Right hindlimb (tissue), 1 donor: ENCODE measurements at regions not wholly inside any gene's neighbourhood (a gene's known extent, or its start where the extent isn't known, plus 50 kb on each side); places are given as distances from the start of the nearest gene placed in this dataset.

ENCODE experiments used
- DNase-seq: peaks from one replicate; pipeline ENCODE4 v3.0.0-alpha.2; 2018

DNA sequence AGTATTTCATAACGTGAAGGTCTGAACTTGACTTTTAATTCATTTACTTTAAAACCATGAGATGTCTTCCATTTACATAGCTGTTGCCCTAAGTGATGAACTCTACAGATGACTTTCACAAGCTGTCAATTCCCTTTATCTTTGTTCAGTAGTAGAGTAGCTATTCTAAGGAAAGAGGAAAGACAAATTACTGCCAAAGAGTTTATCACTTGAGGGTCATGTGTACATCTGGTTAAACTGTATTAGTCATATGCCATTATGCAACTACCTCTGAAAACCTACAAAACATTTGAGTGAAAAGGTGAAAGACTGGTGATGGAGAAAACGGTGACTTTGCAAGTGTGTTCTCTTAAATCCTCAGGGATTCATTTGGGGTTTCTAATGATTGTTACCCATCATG is 763.9 kb downstream of the TMEM182 start:
- DNase-seq = no peak

- DNase-seq = no peak
Measured at GRCh38 chr2:103526757-103527156, 764.9 kb downstream of the TMEM182 start.

GRCh38 chr2:103527278-103527677 is 765.4 kb downstream of the TMEM182 start:
- no peak for DNase-seq

DNA sequence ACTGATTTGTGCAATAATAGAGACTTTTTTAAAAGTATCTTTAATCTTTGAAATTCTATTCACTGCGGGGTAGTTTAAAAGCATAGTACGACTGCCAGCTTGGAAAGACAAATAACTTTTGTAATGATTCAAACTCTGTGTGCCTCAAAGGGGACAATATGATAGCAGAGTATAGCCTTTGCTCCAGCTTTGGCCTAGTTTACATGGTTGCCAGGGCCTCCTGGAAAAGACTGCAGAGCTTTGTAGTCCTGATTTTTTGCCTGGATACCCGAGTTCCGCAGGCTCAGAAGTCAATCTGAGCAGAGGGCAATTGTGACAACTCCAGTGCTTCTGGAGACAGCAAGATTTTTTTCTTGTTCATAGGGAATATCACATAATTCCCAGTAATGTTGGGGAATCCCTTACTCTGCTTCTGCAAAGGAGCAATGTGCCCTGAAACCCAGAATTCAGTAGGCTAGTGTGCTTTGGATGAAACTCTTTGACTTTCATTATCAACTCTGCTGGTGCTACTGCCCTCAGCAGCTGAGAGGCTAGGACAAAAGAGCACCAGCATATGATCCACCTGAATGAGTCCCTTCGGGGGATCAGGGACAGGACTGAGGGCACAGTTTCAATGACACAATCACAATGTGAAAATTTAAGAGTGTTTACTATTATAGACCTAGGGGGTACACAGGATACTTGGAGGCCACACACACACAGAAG is 768.1 kb downstream of the TMEM182 start:
- no peak for DNase-seq

DNA sequence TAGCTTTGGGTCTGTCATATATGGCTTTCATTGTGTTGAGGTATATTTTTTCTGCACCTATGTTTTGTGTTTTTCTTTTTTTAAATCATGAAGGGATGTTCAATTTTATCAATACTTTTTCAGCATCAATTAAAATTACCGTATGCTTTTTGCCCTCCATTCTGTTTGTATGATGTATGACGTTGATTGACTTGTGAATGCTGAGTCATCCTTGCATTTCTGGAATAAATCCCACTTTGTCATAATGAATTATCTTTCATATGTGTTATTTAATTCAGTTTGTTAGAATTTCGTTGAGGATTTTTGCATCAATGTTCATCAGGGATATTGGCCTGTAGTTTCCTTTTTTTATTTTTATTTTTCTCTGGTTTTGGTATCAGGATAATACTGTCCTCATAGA is 790.9 kb downstream of the TMEM182 start:
- no peak for DNase-seq

DNA sequence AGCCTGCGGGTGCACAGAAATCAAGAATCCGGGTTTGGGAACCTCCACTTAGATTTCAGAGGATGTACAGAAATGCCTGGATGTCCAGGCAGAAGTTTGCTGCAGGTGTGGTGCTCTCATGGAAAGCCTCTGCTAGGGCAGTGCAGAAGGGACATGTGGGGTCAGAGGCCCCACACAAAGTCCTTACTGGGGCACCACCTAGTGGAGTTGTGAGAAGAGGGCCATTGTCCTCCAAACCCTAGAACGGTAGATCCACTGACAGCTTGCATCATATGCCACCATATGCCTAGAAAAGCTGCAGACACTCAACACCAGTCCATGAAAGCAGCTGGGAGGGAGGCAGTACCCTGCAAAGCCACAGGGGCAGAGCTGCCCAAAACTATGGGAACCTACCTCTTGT is 833.0 kb downstream of the TMEM182 start:
- DNase-seq = no peak

DNA sequence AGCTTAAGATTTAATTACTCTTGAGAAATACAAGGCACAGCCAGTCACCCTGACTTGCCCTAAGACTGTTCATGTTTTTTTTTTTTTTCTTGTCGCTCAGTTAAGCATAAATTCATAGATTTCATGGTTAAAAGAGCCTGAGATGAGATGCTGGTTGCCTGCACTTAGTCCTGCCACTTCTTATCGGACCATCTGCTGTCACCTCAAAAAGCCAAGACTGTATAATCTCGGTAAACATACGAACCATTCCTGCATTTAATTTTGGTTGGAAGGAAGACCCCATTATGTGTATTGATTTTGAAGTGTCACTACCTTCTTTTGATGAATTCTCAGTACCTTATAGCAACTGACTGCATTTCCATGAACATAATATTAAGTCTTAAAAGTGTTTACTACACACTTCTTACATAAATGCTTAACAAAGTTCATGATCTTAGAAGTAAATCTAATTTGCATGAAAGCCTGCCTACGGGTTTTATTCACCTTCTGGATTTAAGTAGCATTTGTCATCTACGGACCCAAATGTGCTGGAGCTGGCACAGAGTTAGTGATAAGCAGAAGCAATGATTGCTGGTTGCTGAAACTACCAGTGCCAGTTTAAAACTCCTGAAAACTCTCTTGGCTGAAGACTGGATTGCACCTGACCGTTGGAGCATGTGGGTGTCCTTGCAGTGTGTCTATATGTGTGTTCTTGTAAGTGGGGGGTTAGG is 843.4 kb downstream of the TMEM182 start:
- DNase-seq = no peak

DNA sequence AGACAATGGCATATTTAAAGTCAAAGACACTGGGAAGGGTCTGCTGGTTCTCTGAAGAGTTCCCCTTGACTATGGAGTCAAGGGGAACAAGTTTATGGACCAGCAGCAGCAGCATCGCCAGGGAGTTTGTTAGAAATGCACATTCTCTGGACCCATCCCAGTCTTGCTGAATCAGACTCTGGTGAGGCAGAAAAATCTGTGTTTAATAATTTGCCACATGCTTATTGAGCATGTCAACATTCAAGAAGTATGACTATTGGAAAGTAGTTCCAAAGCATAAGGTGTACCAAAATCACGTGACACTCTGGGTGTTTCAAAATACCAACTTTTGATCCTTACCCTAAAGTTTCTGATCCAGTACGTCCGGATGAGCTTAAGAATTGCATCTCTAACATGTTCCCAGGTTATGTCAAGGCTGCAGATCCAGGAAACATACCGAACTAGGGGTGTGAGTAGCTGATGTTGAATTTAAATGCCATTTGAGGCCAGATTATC is 853.8 kb downstream of the TMEM182 start:
- DNase-seq = no peak

DNA sequence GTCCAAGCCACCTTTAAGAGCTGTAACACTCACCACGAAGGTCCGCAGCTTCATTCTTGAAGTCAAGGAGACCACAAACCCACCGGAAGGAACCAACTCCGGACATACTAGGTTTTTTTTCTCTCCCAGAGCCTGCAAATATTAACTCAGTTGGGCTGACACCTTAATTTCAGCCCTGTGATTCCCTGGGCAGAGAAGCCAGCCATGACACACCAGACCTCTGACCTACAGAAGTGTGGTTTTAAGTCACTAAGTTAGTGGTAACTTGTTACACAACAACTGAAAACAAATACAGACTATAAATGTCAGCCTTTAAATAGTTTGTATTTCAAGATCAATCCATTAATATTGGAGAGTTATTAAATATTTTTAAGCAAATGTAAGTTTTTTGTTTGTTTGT is 855.1 kb downstream of the TMEM182 start:
- DNase-seq = no peak

DNA sequence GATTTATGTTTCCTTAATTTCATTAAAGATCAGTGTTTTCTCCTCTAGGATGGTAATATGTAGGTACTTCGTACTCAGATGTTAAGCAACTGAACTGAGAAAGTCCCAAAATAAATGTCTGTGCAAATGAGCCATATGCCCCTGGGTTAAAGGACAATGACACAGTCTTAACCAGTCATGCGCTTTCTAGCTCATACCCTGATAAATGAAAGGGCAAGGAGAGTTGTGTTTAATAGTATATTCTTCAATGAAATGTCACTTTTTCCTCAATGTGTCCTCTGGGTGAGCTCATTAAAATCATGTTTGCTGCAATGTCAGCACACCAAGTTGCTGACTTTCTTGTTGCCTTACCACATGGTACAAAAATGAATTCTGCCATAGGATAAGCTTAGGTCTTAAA is 856.3 kb downstream of the TMEM182 start:
- DNase-seq = no peak

DNA sequence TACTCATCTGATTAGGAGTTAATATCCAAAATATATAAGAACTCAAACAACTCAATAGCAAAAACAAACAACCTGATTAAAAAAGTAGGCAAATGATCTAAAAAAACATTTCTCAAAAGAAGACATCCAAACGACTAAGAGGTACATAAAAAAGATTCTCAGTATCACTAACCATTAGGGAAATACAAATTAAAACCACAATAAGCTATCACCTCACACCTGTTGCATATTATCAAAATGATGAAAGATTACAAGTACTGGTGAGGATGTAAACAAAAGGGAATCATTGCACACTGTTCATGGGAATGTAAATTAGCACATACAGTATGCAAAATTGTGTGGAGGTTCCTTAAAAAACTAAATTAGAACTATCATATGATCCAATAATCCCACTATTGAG is 865.5 kb downstream of the TMEM182 start:
- no peak for DNase-seq

- DNase-seq = no peak
Measured at GRCh38 chr2:103638978-103639377, 877.1 kb downstream of the TMEM182 start.

DNA sequence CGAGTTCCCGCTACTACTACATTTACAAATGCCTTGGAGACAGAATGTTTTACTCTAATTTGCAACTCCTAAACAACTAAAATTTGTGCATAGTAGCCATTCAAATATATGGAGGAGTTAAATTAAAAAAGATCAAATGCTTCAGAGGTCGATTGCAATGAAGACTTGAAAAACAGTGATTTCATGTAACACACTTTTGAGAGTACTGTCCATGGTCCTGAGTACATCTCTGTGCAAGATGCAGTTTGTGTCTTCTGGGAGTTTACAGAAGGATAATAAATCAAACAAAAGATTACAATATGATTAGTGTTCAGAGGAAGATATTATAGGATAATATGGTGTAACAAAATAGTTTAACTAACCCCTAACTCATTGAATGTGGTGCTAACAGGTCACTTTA is 894.7 kb downstream of the TMEM182 start:
- DNase-seq = no peak

- DNase-seq = no peak
Measured at GRCh38 chr2:103660519-103660918, 898.7 kb downstream of the TMEM182 start.

- no peak for DNase-seq
Measured at GRCh38 chr2:103660947-103661346, 899.1 kb downstream of the TMEM182 start.

DNA sequence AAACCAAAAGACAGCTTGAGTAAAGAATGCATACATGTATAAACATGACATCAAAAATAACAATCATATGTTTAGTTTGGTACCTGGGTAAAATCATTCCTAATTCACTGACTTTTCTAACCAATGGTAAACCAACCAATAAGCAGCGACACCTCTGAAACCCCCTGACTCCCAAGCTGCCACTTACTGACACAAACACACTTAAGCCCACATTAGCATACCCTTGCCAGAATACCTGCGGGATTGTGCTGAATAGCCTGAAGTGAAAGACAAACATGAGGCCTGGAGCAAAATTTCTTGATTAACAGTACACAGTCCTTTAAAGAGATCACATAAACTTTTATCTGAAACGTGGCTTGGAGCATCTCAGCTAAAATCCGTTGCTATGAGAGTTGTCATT is 902.9 kb downstream of the TMEM182 start:
- DNase-seq = no peak

DNA sequence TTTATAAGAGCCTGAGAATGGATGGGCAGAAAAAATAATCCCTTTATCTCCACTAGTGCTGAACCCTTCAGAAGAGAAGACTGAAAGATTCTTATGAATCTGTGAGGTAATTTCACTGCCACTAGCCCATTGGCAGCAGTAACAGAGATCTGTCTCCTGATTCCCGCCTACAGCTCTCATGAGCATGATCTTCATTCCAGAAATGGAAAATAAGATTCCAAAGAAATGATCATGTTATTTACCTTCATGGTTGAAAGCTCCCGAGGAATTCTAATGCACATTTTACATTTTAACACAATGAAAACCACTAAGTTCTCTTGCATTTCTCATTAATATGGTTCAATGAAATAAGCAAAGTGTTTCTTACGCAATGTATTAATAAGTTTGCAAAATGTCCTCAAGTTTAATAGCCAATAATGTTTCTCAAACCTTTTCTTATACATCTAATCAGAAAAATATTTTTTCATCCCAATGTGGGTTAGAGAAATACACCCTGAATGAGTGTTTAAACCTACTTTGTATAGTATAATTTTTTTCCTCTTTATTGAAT is 905.6 kb downstream of the TMEM182 start:
- DNase-seq = no peak

DNA sequence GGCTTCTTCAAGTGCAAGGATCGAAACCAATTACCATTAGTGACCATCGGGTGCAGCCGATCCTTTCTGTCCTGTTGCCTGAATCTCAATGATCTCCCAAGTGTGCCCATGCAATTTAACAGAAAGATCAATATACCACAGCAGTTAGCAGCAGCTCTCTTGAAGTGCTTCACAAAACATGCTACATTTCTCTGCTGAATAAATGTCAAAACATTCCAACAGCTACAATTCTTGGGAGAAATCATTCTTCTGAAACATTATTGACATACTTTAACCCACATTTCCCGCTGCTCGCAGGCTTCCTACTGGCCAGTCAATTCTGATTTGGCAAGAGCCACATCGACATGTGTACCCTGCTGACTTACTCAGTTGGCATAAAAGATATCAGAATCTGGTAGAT is 907.7 kb downstream of the TMEM182 start:
- no peak for DNase-seq
